ENCODE measurements at regions not wholly inside any gene's neighbourhood (a gene's known extent, or its start where the extent isn't known, plus 50 kb on each side); places are given as distances from the start of the nearest gene placed in this dataset.
"Not testable (repeated sequence)": the region's sequence is repeated elsewhere in the genome, so short reads cannot be mapped to it uniquely, and the experiment has no call there.

DNA sequence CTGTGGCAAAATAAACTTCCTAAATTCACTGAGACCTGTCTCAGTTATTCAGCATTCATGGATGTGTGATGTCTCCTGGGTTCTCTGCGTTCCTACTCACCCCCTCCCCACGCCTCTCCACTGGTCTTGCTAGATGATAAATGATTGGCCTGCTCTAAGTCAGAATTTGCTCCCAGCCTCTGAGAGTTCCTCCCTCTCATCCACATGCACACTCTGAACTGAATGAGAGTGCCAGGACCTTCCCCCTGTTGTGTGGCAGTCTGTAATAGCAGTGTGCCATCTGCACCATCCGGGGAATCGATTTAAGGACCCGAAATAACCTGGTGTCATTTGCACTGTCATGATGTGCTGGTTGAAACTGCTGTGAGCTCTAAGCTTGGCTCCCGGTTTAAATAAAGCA lies 135.8 kb upstream of the AFDN start:
- H3K27ac ChIP-seq, result no peak overlapping the region
- no peaks in the 10 kb centered on the region for H3K4me1 ChIP-seq (replicated peaks; ENCODE audit: insufficient read depth)
- no TSS peak for BruUV-seq (replicated peaks)
- H3K27me3 ChIP-seq (ENCODE audit: insufficient read depth, low read depth), result peaks cover 62% of the 10 kb centered on the region
- no peak overlapping the region for H2AFZ ChIP-seq
- intact Hi-C loops (cut with micrococcal nuclease; ENCODE audit: unreplicated experiment), result no loop called here
- no peak overlapping the region for H3K4me2 ChIP-seq
- CTCF ChIA-PET, result no interaction called here
- TF ChIP-seq EZH2 (IDR thresholded peaks at IDR 0.05; ENCODE audit: low read depth), result no peak
- TF ChIP-seq, protein P1, sequence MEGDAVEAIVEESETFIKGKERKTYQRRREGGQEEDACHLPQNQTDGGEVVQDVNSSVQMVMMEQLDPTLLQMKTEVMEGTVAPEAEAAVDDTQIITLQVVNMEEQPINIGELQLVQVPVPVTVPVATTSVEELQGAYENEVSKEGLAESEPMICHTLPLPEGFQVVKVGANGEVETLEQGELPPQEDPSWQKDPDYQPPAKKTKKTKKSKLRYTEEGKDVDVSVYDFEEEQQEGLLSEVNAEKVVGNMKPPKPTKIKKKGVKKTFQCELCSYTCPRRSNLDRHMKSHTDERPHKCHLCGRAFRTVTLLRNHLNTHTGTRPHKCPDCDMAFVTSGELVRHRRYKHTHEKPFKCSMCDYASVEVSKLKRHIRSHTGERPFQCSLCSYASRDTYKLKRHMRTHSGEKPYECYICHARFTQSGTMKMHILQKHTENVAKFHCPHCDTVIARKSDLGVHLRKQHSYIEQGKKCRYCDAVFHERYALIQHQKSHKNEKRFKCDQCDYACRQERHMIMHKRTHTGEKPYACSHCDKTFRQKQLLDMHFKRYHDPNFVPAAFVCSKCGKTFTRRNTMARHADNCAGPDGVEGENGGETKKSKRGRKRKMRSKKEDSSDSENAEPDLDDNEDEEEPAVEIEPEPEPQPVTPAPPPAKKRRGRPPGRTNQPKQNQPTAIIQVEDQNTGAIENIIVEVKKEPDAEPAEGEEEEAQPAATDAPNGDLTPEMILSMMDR (conservative IDR thresholded peaks at IDR 0.05), result no peak
- no peaks in the 10 kb centered on the region for H3K9me3 ChIP-seq (ENCODE audit: insufficient read depth, low read depth)
- H3K4me3 ChIP-seq, result no peak overlapping the region
- H3F3A ChIP-seq (ENCODE audit: insufficient read depth, low read depth), result peaks cover 6% of the 10 kb centered on the region; the same call in 1 of the 2 replicates
- H3K79me2 ChIP-seq (ENCODE audit: low read depth), result no peaks in the 10 kb centered on the region
- no peaks in the 10 kb centered on the region for H3K9me2 ChIP-seq (ENCODE audit: insufficient read depth)
- no peaks in the 10 kb centered on the region for H4K20me1 ChIP-seq (ENCODE audit: insufficient read depth)
- no peak for DNase-seq
- POLR2A ChIA-PET (ENCODE audit: unreplicated experiment), result no interaction called here
- no peaks in the 10 kb centered on the region for H3K36me3 ChIP-seq (ENCODE audit: low read depth)

DNA sequence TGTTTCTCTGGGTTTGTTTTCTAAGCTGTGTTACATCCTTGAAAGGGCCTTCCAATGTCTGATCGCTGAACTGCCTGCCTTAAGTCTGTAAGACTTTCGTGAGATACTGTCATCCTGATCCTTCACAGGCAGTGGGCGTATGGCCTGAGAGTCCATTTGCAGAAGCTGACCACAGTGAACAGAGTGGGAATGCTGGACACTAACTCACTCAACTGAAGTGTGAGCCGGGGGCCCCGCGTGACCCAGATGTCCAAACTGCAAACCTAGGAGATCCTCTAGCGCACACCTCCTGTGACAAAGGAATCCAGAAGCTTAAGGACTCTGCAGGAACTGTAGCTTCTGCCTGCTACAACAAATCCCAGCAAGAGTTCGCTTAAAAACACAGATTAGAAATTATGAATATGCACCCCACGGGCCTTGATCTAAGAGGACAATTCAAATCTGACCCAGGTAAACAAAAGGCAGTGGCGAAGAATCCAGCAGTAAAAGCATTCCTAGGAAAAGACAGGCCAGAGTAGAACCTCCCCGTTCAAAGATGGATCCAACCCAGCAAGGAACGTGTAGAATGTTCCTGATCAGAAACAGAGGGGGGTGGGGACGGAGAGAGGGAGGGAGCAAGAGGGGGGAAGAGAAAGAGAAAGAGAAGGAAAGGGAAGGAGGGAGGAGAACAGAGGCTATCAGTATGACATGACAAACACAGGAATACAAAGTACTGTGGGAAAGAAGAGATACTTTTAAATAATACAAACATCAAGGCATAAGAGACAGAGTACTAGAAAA lies 135.0 kb upstream of the AFDN start:
- no peaks in the 10 kb centered on the region for H3F3A ChIP-seq (ENCODE audit: insufficient read depth, low read depth)
- BruUV-seq (replicated peaks), result no TSS peak
- no peak for TF ChIP-seq EZH2 (IDR thresholded peaks at IDR 0.05; ENCODE audit: low read depth)
- TF ChIP-seq, protein P1 (conservative IDR thresholded peaks at IDR 0.05), result no peak
- no peaks in the 10 kb centered on the region for H3K9me2 ChIP-seq (ENCODE audit: insufficient read depth)
- peaks cover 63% of the 10 kb centered on the region for H3K27me3 ChIP-seq (ENCODE audit: insufficient read depth, low read depth)
- intact Hi-C loops (cut with micrococcal nuclease; ENCODE audit: unreplicated experiment), result no loop called here
- no peak overlapping the region for H3K4me2 ChIP-seq
- no peak for DNase-seq
- H3K4me3 ChIP-seq, result no peak overlapping the region
- no peaks in the 10 kb centered on the region for H3K4me1 ChIP-seq (replicated peaks; ENCODE audit: insufficient read depth)
- no peaks in the 10 kb centered on the region for H3K36me3 ChIP-seq (ENCODE audit: low read depth)
- CTCF ChIA-PET, result no interaction called here
- no peaks in the 10 kb centered on the region for H3K9me3 ChIP-seq (ENCODE audit: insufficient read depth, low read depth)
- no peak overlapping the region for H2AFZ ChIP-seq
- no peak overlapping the region for H3K27ac ChIP-seq
- POLR2A ChIA-PET (ENCODE audit: unreplicated experiment), result no interaction called here
- H3K79me2 ChIP-seq (ENCODE audit: low read depth), result no peaks in the 10 kb centered on the region
- H4K20me1 ChIP-seq (ENCODE audit: insufficient read depth), result no peaks in the 10 kb centered on the region

- H3K9me2 ChIP-seq (ENCODE audit: insufficient read depth); H3K4me2 ChIP-seq; H4K20me1 ChIP-seq (ENCODE audit: insufficient read depth); H3K79me2 ChIP-seq (ENCODE audit: low read depth); H3K27ac ChIP-seq; intact Hi-C loops (cut with micrococcal nuclease; ENCODE audit: unreplicated experiment); CTCF ChIA-PET; BruUV-seq (replicated peaks); H3K4me3 ChIP-seq; H3F3A ChIP-seq (ENCODE audit: insufficient read depth, low read depth); POLR2A ChIA-PET (ENCODE audit: unreplicated experiment); H3K9me3 ChIP-seq (ENCODE audit: insufficient read depth, low read depth); H3K4me1 ChIP-seq (replicated peaks; ENCODE audit: insufficient read depth); H3K36me3 ChIP-seq (ENCODE audit: low read depth); H2AFZ ChIP-seq; DNase-seq: not testable (repeated sequence)
- H3K27me3 ChIP-seq (ENCODE audit: insufficient read depth, low read depth), result peaks cover 60% of the 10 kb centered on the region
These were observed 133.2 kb upstream of the AFDN start for GRCh38 chr6:167693478-167693877.

DNA sequence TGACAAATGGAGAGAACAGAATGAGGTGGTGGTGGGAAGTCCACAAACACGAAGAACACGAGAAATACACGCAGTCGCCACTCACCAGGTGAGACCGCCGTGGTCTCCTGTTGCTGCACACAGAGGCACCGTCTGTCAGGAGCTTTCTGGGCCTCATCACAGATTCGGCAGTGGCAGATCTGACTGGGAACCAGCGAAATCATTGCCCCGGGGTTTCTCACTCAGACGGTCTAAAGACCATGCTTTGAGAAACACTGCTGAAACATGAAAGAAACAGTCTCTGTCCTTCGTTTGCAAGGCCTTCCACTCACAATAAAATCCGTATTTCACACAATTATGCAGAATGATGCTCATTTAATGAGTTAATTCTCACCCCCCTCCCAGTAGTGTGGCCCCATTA lies 130.9 kb upstream of the AFDN start:
- ChIA-PET CTCF (no interaction called here), POLR2A (ENCODE audit: unreplicated experiment) (no interaction called here)
- Histone ChIP-seq H3K36me3 (ENCODE audit: low read depth) (no peaks in the 10 kb centered on the region), H3K9me2 (ENCODE audit: insufficient read depth) (no peaks in the 10 kb centered on the region), H3K4me3 (no peak overlapping the region), H3K27me3 (ENCODE audit: insufficient read depth, low read depth) (peaks cover 59% of the 10 kb centered on the region), H3K27ac (no peak overlapping the region), H2AFZ (no peak overlapping the region), H4K20me1 (ENCODE audit: insufficient read depth) (no peaks in the 10 kb centered on the region), H3K4me1 (replicated peaks; ENCODE audit: insufficient read depth) (no peaks in the 10 kb centered on the region), H3F3A (ENCODE audit: insufficient read depth, low read depth) (no peaks in the 10 kb centered on the region), H3K9me3 (ENCODE audit: insufficient read depth, low read depth) (no peaks in the 10 kb centered on the region), H3K79me2 (ENCODE audit: low read depth) (no peaks in the 10 kb centered on the region), H3K4me2 (no peak overlapping the region)
- no peak for DNase-seq
- BruUV-seq (replicated peaks), result no TSS peak
- intact Hi-C loops (cut with micrococcal nuclease; ENCODE audit: unreplicated experiment), result no loop called here
- TF ChIP-seq, protein P1 (conservative IDR thresholded peaks at IDR 0.05), result no peak
- TF ChIP-seq EZH2 (IDR thresholded peaks at IDR 0.05; ENCODE audit: low read depth), result no peak
